ENCODE measurements at regions not wholly inside any gene's neighbourhood (a gene's known extent, or its start where the extent isn't known, plus 50 kb on each side); places are given as distances from the start of the nearest gene placed in this dataset.

DNA sequence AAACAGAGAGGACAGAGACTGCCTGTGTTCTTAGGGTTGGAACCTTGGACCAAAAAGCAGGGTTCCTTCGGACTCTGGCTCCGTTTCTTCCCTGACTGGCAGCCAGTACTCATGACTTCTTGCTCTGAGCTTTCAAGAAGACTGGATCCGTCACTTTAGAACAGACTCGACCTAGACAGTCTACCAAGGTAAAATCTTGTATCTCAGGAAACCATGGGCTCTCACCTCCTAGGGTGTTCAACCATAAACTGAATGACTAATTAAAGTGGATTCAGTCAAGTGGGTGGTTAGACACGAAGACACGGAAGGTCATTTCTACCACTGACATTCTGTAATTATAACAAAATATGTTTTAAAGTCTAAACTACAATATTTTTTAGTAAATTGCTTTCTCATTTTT, 153.8 kb upstream of the SLC39A10 start:
- no peak overlapping the region for H3K4me3 ChIP-seq (ENCODE audit: low read depth in 1 of 3, low read length in 3 of 3)
- DNase-seq (no peak), FAIRE-seq (no peak)
- H3K27me3 ChIP-seq (ENCODE audit: control insufficient read depth in 3 of 3, insufficient read depth in 3 of 3, low read length in 3 of 3) = no peaks in the 10 kb centered on the region
- H3K27ac ChIP-seq (ENCODE audit: low read depth in 1 of 3, low read length in 2 of 3) = no peak overlapping the region
- WGBS, 3 donors = 82 to 88% (median 86%) methylated on average over 6 of the region's 6 CpGs
- H3K4me1 ChIP-seq (ENCODE audit: control insufficient read depth in 3 of 3, insufficient read depth in 2 of 3, low read depth in 1 of 3, low read length in 2 of 3) = no peaks in the 10 kb centered on the region
- no peaks in the 10 kb centered on the region for H3K36me3 ChIP-seq (ENCODE audit: control insufficient read depth in 3 of 3, insufficient read depth in 2 of 3, low read depth in 1 of 3, low read length in 3 of 3)
- H3K9me3 ChIP-seq (ENCODE audit: control insufficient read depth in 2 of 2, insufficient read depth in 1 of 2, low read depth in 1 of 2, low read length in 1 of 2) = no peaks in the 10 kb centered on the region

DNA sequence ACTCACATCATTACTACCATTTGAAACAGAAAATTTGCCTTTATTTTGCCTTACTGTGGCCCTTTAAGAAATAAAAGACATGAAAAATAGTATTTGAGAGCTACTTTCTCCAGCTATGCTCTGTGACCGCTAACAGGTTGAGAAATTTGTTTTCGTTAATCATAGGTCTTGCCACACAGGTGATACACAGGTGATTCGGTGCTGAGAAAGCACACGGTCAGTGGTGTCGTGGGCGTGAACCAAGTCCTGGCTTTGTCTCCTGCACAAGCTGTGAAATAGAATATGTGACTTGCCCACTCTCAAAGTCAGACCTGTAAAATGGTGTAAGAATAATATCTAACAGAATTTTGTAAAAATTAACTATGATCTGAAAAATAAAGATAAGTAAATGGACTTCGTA, 155.3 kb upstream of the SLC39A10 start:
- Histone ChIP-seq H3K36me3 (ENCODE audit: control insufficient read depth in 3 of 3, insufficient read depth in 2 of 3, low read depth in 1 of 3, low read length in 3 of 3) (no peaks in the 10 kb centered on the region), H3K27me3 (ENCODE audit: control insufficient read depth in 3 of 3, insufficient read depth in 3 of 3, low read length in 3 of 3) (no peaks in the 10 kb centered on the region), H3K9me3 (ENCODE audit: control insufficient read depth in 2 of 2, insufficient read depth in 1 of 2, low read depth in 1 of 2, low read length in 1 of 2) (no peaks in the 10 kb centered on the region), H3K4me3 (ENCODE audit: low read depth in 1 of 3, low read length in 3 of 3) (no peak overlapping the region), H3K4me1 (ENCODE audit: control insufficient read depth in 3 of 3, insufficient read depth in 2 of 3, low read depth in 1 of 3, low read length in 2 of 3) (no peaks in the 10 kb centered on the region), H3K27ac (ENCODE audit: low read depth in 1 of 3, low read length in 2 of 3) (no peak overlapping the region)
- WGBS, 3 donors = 82 to 89% (median 85%) methylated on average over 7 of the region's 7 CpGs
- FAIRE-seq (no peak), DNase-seq (no peak)

DNA sequence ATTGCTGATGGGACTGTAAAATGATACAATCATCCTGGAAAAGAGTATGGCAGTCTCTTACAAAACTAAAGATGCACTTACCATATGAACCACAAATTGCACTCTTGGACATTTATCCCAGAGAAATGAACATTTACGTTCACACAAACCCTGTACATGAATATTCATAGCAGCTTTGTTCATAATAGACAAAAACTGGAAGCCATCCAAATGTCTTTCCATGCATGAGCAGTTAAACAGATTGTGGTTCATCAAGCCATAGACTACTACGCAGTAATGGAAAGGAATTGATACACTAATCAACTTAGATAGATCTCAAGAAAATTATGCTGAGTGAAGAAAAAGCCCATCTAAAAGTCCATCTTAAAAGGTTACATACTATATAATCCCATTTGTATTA, 156.1 kb upstream of the SLC39A10 start:
- Histone ChIP-seq H3K9me3 (ENCODE audit: control insufficient read depth in 2 of 2, insufficient read depth in 1 of 2, low read depth in 1 of 2, low read length in 1 of 2) (no peaks in the 10 kb centered on the region), H3K4me3 (ENCODE audit: low read depth in 1 of 3, low read length in 3 of 3) (no peak overlapping the region), H3K27me3 (ENCODE audit: control insufficient read depth in 3 of 3, insufficient read depth in 3 of 3, low read length in 3 of 3) (no peaks in the 10 kb centered on the region), H3K36me3 (ENCODE audit: control insufficient read depth in 3 of 3, insufficient read depth in 2 of 3, low read depth in 1 of 3, low read length in 3 of 3) (no peaks in the 10 kb centered on the region), H3K27ac (ENCODE audit: low read depth in 1 of 3, low read length in 2 of 3) (no peak overlapping the region), H3K4me1 (ENCODE audit: control insufficient read depth in 3 of 3, insufficient read depth in 2 of 3, low read depth in 1 of 3, low read length in 2 of 3) (no peaks in the 10 kb centered on the region)
- DNase-seq (no peak), FAIRE-seq (no peak)
- WGBS, 3 donors = 85 to 95% (median 87%) methylated on average over 2 of the region's 2 CpGs

DNA sequence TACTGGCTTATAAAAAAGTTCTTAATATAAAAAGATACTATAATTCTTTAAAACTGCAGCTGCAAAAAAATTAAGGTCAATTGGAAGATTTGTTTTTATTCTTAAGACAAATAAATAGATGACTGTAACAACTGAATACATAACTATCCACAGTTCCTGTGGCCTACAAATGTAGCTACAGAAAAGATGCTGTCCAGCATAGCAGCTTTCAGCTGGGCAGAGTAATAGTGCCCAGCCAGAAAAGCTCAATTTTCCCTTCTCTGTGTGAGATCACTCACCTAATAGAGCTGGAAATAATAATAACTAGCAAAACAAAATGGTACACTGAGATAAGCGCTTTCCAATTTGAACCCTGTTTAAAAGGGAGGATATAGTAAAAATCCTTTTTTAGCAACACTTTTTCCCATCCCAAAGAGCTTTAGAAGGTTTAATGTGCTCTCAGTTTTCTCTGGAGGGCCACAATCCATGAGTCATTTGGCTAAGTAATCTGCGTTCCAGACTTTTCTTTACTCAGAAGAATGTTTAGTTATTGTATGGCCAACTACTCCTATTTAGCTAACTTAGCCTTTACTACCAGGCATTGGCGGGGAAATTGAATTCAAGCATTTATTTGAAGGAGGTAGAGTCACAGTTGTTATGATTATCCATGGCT, 158.1 kb upstream of the SLC39A10 start:
- 91 to 97% (median 95%) methylated on average over 3 of the region's 3 CpGs for WGBS, 3 donors
- no peaks in the 10 kb centered on the region for H3K36me3 ChIP-seq (ENCODE audit: control insufficient read depth in 3 of 3, insufficient read depth in 2 of 3, low read depth in 1 of 3, low read length in 3 of 3)
- no peaks in the 10 kb centered on the region for H3K9me3 ChIP-seq (ENCODE audit: control insufficient read depth in 2 of 2, insufficient read depth in 1 of 2, low read depth in 1 of 2, low read length in 1 of 2)
- H3K4me3 ChIP-seq (ENCODE audit: low read depth in 1 of 3, low read length in 3 of 3) = no peak overlapping the region
- H3K27me3 ChIP-seq (ENCODE audit: control insufficient read depth in 3 of 3, insufficient read depth in 3 of 3, low read length in 3 of 3) = no peaks in the 10 kb centered on the region
- H3K4me1 ChIP-seq (ENCODE audit: control insufficient read depth in 3 of 3, insufficient read depth in 2 of 3, low read depth in 1 of 3, low read length in 2 of 3) = no peaks in the 10 kb centered on the region
- DNase-seq = no peak
- FAIRE-seq = no peak
- H3K27ac ChIP-seq (ENCODE audit: low read depth in 1 of 3, low read length in 2 of 3) = no peak overlapping the region

DNA sequence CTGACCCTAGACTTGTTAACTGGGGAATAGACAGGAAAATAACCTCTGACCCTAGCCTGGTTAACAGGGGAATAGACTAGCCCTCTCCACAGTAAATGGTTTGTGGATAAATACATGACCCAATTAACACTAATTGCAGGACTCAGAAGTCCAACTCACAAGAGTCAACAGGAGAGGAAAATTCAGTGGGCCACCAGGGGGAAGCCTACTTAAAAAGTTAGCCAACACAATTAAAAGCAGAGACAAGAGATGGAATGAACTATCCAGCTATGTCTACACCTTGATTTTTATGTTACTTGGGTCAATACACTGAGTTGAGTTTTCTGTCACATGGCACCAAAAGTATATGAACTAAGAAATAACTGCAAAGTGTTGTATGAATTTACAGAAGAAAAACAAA, 158.8 kb upstream of the SLC39A10 start:
- Histone ChIP-seq H3K9me3 (ENCODE audit: control insufficient read depth in 2 of 2, insufficient read depth in 1 of 2, low read depth in 1 of 2, low read length in 1 of 2) (no peaks in the 10 kb centered on the region), H3K27ac (ENCODE audit: low read depth in 1 of 3, low read length in 2 of 3) (no peak overlapping the region), H3K36me3 (ENCODE audit: control insufficient read depth in 3 of 3, insufficient read depth in 2 of 3, low read depth in 1 of 3, low read length in 3 of 3) (no peaks in the 10 kb centered on the region), H3K4me3 (ENCODE audit: low read depth in 1 of 3, low read length in 3 of 3) (no peak overlapping the region), H3K4me1 (ENCODE audit: control insufficient read depth in 3 of 3, insufficient read depth in 2 of 3, low read depth in 1 of 3, low read length in 2 of 3) (no peaks in the 10 kb centered on the region), H3K27me3 (ENCODE audit: control insufficient read depth in 3 of 3, insufficient read depth in 3 of 3, low read length in 3 of 3) (no peaks in the 10 kb centered on the region)
- DNase-seq = peak; percentile 37 to 66
- FAIRE-seq = no peak

DNA sequence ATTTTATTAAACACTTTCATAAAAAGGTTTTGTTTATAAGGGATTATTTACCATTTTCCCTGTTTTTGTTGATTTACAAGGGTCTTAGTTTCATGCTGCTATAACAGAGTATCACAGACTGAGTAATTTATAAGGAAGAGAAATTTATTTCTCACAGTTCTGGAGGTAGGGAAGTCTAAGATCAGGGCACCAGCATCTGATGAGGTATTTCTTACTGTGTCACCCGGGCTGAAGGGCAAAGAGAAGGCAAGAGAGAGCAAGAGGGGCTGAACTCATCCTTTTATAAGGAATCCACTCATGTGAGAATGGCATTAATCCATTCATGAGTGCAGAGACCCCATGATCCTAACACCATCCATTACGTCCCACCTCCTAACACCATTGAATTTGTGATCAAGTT, 160.0 kb upstream of the SLC39A10 start:
- Histone ChIP-seq H3K27ac (ENCODE audit: low read depth in 1 of 3, low read length in 2 of 3) (no peak overlapping the region), H3K36me3 (ENCODE audit: control insufficient read depth in 3 of 3, insufficient read depth in 2 of 3, low read depth in 1 of 3, low read length in 3 of 3) (no peaks in the 10 kb centered on the region), H3K4me3 (ENCODE audit: low read depth in 1 of 3, low read length in 3 of 3) (no peak overlapping the region), H3K4me1 (ENCODE audit: control insufficient read depth in 3 of 3, insufficient read depth in 2 of 3, low read depth in 1 of 3, low read length in 2 of 3) (no peaks in the 10 kb centered on the region), H3K9me3 (ENCODE audit: control insufficient read depth in 2 of 2, insufficient read depth in 1 of 2, low read depth in 1 of 2, low read length in 1 of 2) (no peaks in the 10 kb centered on the region), H3K27me3 (ENCODE audit: control insufficient read depth in 3 of 3, insufficient read depth in 3 of 3, low read length in 3 of 3) (no peaks in the 10 kb centered on the region)
- FAIRE-seq (no peak), DNase-seq (no peak)
- WGBS, 3 donors = 77 to 94% (median 91%) methylated on average over 2 of the region's 2 CpGs

DNA sequence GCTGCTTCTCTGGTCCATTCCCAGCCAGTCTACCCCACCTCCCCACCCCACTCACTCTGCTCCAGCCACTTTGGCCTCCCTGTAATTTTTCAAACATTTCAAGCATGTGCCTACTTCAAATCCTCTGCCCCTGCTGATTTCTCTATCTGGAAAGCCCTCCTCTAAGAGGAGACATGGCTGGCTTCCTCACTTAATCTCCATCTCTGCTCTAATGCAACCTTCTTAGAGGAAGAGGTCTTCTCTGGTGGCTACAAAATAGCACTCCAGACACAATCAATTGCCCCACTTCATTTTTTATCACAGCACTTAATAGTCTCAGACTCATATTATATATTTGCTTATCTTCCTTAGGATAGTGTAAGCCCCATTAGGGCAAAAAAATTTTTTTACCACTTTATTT, 161.1 kb upstream of the SLC39A10 start:
- no peaks in the 10 kb centered on the region for H3K36me3 ChIP-seq (ENCODE audit: control insufficient read depth in 3 of 3, insufficient read depth in 2 of 3, low read depth in 1 of 3, low read length in 3 of 3)
- no peaks in the 10 kb centered on the region for H3K9me3 ChIP-seq (ENCODE audit: control insufficient read depth in 2 of 2, insufficient read depth in 1 of 2, low read depth in 1 of 2, low read length in 1 of 2)
- H3K27me3 ChIP-seq (ENCODE audit: control insufficient read depth in 3 of 3, insufficient read depth in 3 of 3, low read length in 3 of 3) = no peaks in the 10 kb centered on the region
- no peak overlapping the region for H3K4me3 ChIP-seq (ENCODE audit: low read depth in 1 of 3, low read length in 3 of 3)
- FAIRE-seq (no peak), DNase-seq (no peak)
- no peaks in the 10 kb centered on the region for H3K4me1 ChIP-seq (ENCODE audit: control insufficient read depth in 3 of 3, insufficient read depth in 2 of 3, low read depth in 1 of 3, low read length in 2 of 3)
- no peak overlapping the region for H3K27ac ChIP-seq (ENCODE audit: low read depth in 1 of 3, low read length in 2 of 3)

DNA sequence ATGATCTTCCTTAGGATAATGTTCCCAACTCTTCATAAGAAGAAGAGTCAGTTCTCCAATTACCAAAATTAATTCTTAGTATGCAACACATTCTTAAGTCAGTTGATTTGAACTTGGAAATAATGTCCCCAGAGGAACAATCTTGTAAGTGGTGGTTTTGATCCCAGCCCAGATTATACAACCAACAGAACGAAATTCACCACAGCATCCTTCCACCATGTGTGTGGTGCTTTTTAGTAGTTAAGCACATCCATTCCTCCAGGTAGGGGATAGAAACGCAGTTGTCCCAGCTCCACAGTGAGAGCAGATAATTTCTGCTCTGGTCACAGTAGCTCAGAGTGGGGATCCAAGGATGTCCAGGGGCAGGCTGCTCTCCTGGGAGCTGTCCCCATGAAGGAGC, 161.7 kb upstream of the SLC39A10 start:
- H3K9me3 ChIP-seq (ENCODE audit: control insufficient read depth in 2 of 2, insufficient read depth in 1 of 2, low read depth in 1 of 2, low read length in 1 of 2) = no peaks in the 10 kb centered on the region
- no peaks in the 10 kb centered on the region for H3K27me3 ChIP-seq (ENCODE audit: control insufficient read depth in 3 of 3, insufficient read depth in 3 of 3, low read length in 3 of 3)
- no peak for FAIRE-seq
- H3K27ac ChIP-seq (ENCODE audit: low read depth in 1 of 3, low read length in 2 of 3) = no peak overlapping the region
- H3K36me3 ChIP-seq (ENCODE audit: control insufficient read depth in 3 of 3, insufficient read depth in 2 of 3, low read depth in 1 of 3, low read length in 3 of 3) = no peaks in the 10 kb centered on the region
- no peaks in the 10 kb centered on the region for H3K4me1 ChIP-seq (ENCODE audit: control insufficient read depth in 3 of 3, insufficient read depth in 2 of 3, low read depth in 1 of 3, low read length in 2 of 3)
- 80 to 91% (median 88%) methylated on average over 2 of the region's 2 CpGs for WGBS, 3 donors
- H3K4me3 ChIP-seq (ENCODE audit: low read depth in 1 of 3, low read length in 3 of 3) = no peak overlapping the region
- no peak for DNase-seq

DNA sequence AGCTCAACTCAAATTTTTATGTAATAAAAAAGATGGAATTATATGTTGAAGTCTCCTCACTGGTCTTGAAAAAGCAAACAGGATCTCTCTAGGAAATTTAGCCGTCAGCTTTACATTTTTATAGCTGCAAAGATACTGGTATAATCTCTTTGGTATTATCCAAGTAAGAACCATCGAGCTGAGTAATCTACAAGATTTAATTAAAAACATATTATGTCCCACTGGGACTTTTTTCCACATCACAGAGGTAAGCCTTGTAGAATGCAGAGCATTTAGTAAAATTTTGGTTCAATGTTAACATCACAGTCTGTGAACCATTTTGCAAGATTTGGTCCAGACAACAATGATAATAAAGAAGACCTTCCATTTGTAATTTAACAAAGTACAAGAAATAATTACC, 162.6 kb upstream of the SLC39A10 start:
- Histone ChIP-seq H3K36me3 (ENCODE audit: control insufficient read depth in 3 of 3, insufficient read depth in 2 of 3, low read depth in 1 of 3, low read length in 3 of 3) (no peaks in the 10 kb centered on the region), H3K9me3 (ENCODE audit: control insufficient read depth in 2 of 2, insufficient read depth in 1 of 2, low read depth in 1 of 2, low read length in 1 of 2) (no peaks in the 10 kb centered on the region), H3K4me3 (ENCODE audit: low read depth in 1 of 3, low read length in 3 of 3) (no peak overlapping the region), H3K4me1 (ENCODE audit: control insufficient read depth in 3 of 3, insufficient read depth in 2 of 3, low read depth in 1 of 3, low read length in 2 of 3) (no peaks in the 10 kb centered on the region), H3K27me3 (ENCODE audit: control insufficient read depth in 3 of 3, insufficient read depth in 3 of 3, low read length in 3 of 3) (no peaks in the 10 kb centered on the region), H3K27ac (ENCODE audit: low read depth in 1 of 3, low read length in 2 of 3) (no peak overlapping the region)
- WGBS, 3 donors = 70 to 88% (median 83%) methylated on average over 2 of the region's 2 CpGs
- FAIRE-seq = no peak
- no peak for DNase-seq

Data from small intestine (tissue), 7 donors.